ENCODE measurements at regions not wholly inside any gene's neighbourhood (a gene's known extent, or its start where the extent isn't known, plus 50 kb on each side); places are given as distances from the start of the nearest gene placed in this dataset.
"Not testable (repeated sequence)": the region's sequence is repeated elsewhere in the genome, so short reads cannot be mapped to it uniquely, and the experiment has no call there.

DNA sequence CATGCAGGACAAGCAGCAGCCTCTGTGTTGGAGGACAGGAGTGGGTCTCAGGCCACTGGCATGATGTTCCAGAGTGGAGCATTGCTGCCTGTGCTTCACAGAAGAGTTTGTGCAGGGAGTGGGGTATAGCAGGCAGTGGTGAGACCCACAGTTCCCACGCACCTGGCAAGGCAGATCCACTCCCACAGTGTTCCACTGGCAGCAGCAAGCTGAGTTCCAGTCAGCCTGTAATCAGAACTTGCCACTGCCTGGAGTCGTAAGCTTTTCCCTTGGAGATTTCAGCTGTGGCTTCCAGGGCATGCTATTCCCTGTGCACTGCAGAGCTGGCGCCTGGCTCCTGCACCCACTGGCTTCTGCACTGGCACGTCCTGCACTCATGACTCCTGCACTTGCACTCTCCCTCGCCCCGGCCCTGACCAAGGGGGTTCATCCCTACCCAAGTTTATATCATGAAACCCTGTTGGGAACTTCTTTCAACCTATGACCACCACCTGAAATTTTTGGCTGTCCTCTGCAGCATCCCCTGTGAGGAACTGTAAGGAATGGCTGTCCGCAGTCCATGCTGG lies 1144.3 kb downstream of the RAPGEF2 start:
- no peak for DNase-seq

DNA sequence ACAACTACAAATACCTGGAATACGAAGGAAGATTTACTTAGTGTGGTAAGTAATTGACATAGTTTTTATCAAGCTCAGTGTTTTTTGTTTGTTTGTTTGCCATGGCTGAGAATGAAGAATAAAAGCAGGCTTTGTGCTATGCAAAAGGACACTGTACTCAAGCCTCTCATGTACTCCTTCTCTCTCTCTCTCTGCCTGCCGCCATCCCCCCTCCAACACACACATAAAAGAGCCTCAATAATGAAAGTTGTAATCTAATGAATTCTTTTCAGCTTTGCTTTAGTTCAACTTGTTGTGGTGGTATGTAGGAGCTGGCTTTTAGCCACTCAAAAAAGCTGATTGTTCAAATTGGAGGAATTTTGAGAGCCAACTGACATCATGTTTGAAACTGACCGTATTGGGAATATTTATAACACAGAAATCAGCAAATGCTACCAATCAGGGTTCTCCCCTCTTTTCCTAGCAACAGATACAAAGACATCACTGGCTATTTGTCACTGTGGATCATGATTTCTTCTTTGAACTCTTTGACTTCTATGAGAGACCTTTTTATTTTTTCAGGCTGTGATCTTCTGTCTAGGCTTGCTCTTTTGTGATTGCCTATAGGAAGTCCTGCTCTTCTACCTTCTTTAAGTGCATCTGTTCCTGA lies 1148.8 kb downstream of the RAPGEF2 start:
- no peak for DNase-seq

DNA sequence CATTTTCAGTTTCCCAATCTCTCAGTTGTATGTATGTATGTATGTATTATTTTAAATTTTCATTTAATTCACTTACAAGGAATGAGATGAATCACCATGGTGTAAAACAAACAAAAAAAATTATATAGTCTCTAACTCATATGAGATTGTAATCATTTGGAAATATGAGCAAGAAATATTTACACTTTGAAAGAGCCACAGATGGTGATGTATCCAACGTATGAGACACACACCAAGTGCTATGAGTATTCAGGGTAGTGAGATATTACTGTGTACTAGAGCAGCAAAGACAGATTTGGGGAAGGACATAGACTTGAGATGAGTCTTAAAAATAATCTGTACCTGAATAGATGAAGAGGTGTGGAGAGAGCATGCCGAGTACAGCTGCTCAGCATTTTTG lies 1154.4 kb downstream of the RAPGEF2 start:
- DNase-seq = no peak

DNA sequence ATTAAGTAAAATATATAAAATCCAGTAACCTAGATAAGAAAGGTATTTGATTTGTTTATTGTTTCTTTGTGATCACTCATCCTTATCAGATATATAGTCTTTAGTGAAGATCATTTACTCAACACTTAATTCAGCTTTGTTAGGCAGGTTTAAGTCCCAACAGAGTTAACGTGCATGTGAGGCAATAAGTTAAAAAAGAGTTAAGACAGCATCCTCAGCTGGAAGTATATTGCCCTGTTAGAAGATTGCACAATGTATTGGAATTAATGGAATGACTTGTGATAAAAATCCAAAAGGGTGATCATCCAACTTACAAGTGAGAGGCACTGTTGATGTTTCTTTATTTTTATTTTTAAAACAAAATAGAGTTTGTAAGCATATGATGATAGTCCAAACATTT lies 1162.1 kb downstream of the RAPGEF2 start:
- DNase-seq = no peak

DNA sequence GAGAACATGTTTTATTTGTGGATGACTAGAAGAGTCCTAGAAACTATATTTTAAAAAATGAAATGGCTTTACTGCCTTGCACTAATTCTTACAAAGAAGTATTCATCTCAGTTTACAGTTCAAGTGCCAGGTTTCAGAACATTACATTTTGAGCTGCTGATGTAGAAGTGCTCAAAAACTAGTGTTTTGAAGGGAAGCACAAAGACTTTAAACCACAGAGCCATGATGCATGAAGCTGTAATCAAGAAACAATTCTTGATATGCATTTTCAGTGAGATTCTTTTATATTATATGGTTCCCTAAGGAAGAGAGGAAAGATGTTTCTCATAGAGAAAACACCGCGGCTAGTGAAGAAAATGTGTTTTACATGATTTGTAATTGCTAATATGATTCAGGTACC lies 1163.0 kb downstream of the RAPGEF2 start:
- no peak for DNase-seq

DNA sequence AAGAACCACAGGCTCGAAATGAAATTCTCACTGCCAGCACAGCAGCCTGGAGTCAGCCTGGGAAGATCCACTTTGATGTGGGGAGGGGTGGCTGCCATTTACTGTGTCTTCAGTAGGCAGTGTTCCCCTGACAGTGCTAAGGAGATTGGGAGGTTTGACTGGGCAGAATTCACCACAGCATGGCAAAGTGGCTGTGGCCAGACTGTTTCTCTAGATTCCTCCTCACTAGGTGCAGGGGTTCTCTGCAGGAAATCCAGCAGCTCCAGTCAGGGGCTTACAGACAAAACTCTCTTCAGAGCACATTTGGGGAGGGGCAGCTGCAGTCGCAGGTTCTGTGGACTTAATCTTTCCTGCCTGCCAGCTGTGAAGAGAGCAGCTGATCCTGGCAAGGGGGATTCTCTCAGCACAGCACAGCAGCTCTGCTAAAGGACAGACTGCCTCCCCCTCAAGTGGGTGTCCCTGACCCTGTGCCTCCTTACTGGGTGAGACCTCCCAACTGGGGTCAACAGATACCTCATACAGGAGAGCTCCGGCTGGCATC lies 1174.0 kb downstream of the RAPGEF2 start:
- DNase-seq = no peak

DNA sequence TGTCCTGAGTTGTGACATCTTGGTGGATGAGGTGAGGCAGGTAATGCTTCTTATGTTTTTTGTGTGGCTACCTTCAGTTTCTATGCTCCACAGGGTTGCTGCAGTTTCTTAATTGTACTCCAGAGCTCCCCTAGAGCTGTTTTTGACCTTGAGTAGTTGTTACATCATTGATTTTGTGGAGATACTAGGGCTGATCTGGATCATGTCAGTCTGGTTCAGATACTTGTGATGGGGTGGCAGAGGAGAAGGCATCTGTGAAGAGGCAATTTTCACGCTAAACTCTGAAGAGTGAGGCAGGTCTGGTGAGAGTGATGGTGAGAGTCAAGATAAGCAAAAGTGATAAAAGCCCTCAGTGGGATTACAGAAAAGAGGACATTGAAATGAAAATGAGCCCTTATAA lies 1180.2 kb downstream of the RAPGEF2 start:
- DNase-seq = no peak

DNA sequence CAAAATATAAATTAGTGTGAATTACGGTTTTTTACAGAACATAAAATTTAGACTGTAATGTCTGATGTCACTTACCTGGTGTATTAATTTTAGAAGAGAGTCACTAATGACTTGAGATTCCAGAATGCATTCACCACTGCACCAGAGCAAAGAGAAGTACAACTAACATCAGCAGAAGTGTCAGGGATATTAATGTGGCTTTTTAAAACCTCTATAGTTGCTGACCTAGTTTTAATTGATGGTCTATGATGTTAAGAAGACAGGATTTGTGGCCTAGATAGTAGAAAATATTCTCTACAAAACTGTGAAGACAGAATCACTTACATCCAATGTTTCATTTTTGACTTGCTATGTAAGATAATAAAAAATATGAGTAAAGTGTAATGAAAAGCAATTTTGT lies 1181.6 kb downstream of the RAPGEF2 start:
- no peak for DNase-seq

DNA sequence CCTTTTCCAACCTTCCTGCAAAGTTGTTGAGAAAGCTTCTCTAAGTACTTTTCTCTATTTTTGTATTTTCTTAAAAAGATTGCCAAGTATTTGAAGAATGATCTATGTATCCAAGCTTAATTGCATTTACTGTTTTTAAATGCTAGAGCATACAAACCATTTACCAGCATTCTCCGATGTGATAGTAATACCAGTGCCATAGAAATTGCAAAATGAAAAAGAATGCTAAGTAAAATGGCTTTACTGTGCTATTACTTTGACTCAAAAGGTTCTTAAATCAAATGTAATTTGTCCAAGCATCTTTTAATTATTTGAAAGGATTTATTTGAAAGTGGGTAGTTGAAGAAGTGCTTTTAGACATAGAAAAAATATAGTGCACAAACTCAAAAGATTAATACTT lies 1183.2 kb downstream of the RAPGEF2 start:
- no peak for DNase-seq

DNA sequence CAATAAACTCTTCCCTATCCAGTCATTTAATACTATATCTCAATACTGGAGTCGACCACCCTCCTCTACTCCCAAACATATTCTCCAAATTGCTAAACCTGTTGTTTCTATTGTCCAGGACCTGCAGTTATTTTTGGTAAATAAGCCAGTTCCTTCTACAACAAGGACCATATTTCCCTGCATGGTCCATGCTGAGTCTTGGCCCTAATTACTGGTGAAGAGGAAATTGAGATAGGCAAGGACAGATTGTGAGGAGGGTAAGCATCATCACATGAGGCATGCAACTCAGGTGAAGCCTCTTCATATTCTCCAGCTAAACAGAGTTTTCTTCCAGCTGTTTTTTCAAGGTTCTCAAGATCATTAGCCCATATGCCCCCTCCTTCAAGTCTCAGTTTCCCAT lies 1193.6 kb downstream of the RAPGEF2 start:
- no peak for DNase-seq

DNA sequence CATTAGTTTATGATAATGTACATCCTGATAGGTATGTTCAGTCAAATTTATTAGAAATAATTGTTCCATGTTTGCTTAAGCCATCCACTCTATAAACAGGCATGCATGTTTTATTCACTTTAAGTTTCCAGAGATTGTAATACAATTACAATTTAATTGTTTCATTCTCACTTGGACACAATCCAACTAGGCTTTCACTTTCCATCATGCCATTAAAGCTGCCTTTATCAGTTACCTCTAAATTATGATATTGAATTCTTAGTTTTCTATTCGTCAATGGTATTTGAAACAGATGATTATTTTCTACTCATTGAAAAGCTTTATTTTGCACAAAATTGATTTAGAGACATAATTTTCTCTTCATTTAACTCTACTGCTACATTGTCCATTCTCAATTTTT lies 1196.3 kb downstream of the RAPGEF2 start:
- DNase-seq = no peak

DNA sequence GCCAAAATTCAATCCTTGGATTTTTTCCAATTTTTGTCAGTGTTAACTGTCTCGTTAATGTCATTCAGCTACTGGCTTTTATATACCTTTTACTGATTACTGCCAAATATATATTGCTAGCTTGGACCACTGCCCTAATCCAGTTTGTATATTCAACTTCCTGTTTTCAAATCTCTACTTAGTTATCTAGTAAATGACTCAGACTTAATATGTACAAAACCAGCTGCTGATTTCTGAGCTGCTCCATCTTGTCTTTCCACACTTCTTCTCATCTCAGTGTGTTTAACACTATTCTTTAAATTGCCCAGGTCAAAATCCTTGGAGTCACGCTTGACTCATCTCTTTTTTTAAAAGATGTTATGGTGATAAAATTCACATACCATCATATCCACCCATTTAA lies 1196.7 kb downstream of the RAPGEF2 start:
- DNase-seq = no peak

DNA sequence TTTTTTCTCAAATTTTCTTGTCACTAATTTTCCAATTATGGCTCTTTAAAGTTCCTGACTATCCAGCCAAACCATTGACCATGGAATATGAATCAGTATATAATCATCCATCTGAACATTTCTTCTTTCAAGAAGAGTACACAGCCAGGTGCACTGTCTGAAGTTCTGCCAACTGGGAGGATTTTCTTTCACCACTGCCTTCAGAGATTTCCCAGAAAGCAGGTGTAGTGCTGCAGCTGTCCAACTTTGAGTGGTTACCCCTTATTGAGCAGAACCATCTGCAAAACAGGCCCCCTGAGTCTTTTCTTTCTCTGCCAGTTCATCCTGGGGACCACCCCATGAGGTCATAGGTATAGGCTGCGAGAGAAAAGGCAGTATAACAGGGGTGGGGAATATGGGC lies 1213.2 kb downstream of the RAPGEF2 start:
- no peak for DNase-seq

DNA sequence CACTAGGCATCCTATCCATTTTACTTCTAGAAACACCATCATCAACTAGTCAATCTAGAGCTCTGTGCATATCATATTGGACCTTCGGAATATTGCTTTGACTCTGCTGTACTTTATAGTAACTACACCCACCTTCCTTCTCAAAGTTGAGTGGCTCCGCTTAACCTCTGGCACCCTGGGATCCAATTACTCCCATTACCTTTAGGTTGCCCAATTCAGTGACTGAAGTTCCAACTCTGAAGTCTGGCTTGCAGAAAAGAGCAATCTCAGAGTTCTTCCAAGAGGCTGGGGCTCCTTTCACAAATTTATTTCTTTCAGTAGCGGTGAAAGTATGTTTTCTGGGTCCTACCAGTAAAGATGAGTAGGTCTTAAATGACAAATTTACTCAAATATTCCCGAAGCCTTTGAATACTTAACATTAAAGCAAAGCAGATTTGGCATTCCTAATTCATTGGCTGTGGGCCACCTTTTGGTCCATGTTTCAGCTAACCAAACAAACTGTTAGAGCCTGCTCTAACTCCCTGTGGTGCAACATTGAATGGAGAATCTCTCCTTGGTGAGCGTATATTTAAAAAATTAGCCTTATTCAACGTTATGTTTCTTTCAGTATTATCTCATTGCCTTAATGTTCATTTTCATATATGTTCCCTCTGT lies 1215.8 kb downstream of the RAPGEF2 start:
- DNase-seq = no peak

DNA sequence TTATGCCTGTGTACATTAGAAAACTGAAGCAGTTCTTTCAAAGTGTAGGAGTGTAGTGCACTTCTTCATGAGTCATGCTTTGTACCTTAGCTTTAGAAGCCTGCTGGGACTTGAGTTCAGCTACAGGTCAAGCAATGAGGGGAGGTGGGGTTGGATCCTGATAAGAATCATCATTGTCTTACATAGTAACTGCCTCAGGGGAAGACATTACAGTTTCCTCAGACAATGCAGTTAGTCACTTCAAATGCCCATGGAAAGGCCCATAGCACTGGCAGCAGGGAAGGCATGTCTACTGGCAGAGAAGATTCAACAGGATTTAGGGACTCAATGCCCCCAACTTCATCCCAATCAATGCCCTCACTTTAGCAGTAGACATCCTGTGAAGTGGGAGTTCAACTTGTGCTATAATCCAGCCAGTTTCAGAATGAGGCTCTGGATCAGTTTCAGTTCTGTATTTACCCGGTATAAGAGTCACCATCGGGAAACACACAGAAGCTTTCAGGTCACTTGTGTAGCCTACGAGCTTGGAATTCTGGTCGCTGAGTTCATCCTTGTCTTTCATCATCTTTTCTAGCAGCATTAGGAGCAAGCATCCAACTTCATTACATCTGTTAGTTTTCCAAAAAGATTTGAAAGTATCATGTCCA lies 1216.5 kb downstream of the RAPGEF2 start:
- DNase-seq = no peak

DNA sequence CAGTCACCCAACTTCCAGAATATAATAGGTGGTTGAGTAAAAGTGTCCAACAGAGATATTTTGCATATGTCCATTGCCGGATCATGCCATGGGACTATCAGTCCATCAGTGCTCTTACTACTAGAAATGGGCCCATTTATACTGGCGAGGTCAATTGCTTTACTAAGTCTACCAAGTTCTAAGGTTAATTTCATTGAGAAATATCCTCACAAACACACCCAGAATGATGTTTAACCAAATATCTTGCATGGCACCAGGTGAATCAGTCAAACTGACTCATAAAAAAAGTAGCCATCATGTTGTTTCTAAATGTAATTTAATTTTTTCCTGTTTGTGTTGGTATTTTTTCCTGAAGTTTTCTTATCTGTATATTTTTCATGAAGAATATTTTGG lies 1217.0 kb downstream of the RAPGEF2 start:
- no peak for DNase-seq

DNA sequence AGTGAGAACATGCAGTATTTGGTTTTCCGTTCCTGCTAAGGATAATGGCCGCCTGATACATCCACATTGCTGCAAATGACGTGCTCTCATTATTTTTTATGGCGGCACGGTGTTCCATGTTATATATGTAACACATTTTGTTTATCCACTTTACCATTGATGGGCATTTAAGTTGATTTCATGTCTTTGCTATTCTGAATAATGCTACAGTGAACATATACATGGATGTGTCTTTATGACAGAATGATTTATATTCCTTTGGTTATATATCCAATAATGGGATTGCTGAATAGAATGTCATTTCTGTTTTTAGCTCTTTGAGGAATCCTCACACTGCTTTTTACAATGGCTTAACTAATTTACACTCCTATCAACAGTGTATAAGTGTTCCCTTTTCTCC lies 1223.2 kb downstream of the RAPGEF2 start:
- DNase-seq = no peak

DNA sequence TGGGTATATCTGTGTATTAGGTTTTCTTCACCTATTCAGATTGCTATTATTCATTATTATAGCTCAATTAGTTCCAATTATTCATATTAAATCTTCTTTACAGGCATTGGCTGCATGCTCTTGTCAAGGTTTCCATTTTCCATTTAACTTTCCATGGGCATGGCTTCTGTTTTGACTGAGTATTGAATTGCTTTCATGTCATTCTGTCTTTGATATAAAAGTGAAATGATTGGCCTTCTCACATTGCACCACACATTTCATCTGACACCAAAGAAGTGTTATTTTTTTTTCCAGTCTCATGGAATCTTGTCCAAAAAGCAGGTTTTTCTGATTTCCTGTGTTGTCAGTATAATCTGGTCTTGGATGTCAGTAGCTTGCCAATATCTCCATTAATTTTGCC lies 1244.3 kb downstream of the RAPGEF2 start:
- no peak for DNase-seq

DNA sequence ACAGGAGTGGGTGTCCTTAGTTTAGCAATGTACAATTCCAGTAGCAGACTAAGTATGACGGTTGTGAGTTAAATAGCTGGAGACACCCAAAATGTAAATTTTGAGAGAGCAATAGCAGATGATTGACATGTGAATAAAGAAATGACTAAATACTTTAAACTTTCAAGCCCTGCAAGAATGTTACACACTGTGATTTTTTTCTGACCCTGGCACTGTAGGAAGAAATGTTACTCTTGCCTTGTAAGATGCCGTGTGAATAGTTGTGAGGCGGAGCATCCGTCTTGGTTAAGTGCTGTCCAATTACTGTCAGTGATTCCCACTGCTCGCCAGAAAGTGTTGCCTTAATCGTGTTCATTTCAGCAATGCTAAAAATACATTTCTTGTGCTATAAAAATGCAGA lies 1248.1 kb downstream of the RAPGEF2 start:
- no peak for DNase-seq

DNA sequence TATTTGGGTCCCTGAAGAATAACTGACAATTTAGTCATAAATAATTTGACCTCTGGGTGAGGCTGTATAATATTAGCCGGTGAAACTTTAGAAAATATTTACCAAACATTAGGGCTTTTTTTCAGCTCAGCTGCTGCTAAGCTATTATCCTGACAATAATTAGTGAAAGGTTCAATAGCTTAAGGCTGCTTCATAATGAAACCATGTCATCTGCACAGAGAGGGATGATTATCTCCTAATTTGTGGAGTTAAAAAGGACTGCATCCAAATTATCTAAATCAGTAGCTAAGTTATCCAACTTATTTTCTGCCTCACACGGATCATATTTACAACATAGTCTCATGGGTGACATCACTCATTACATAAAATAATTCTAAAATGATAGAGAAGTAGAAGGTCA lies 1249.8 kb downstream of the RAPGEF2 start:
- no peak for DNase-seq

DNA sequence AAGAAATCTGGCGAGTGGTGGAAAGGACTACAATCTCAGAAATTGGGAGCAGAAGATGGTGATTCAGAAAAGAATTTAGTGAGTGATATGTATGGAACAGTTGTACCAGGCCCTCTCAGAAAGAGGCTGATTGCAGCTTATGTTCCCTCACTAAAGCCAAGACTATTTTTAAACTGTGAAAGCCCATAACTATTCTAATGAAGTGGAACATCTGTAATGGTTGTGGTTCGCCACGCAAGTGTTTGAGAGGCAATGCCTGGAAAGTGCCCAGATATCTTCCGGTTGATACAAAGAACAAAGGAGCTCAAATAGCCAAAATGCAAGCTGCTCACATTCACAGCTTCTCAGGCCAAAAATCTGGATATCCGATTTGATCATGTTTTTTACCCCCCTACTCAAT lies 1250.7 kb downstream of the RAPGEF2 start:
- DNase-seq = no peak

DNA sequence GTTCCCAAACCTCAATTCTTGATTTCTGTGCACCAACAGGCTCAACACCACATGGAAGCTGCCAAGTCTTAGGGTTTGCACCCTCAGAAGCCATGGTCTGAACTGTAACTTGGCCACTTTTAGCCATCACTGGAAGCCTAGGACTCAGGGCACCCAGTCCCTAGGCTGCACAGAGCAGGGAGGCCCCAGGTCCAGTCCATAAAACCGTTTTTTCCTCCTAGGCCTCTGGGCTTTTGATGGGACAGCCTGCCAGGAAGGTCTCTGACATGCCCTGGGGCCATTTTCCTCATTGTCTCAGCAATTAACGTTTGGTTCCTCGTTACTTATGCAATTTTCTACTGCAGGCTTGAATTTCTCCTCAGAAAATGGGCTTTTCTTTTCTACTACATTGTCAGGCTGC lies 1259.6 kb downstream of the RAPGEF2 start:
- no peak for DNase-seq

DNA sequence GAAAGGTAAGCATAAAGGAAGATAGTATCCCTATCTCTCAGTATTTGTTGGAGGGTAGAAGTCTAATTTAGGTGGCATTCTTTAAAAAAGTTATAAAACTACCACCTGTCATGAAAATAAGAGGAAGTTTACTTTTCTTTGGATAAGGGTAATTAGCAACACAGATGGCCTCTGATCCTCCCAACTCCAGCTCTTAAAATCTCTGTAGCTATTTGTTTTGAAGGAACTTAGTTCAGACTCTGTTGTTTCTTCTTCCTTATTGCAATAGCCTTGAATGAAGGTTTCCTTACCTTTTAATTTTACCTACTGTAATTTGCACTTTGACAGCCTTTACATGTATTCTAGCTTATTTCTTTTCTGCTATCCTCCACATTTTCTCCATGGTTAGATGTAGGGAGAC lies 1261.3 kb downstream of the RAPGEF2 start:
- no peak for DNase-seq

DNA sequence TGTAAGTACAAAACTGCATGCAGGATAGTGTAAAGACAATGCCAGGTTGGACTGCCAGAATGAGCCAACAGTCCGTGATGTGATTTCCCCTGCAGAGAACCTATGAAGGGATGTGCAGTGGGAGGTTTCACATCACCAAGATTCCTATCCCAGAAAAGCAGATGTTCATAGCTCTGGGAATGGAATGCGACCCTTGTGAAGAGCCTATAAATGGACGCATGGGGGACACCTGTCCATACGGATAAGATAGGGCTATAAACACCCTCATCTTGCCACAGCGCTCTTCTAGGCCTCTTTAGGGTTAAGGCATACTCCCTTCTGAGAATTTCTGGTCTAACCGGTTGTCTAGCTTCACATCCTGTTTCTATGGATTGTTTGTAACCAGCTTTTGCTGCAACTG lies 1261.8 kb downstream of the RAPGEF2 start:
- DNase-seq = not testable (repeated sequence)
